ENCODE measurements at regions not wholly inside any gene's neighbourhood (a gene's known extent, or its start where the extent isn't known, plus 50 kb on each side); places are given as distances from the start of the nearest gene placed in this dataset.

GRCh38 chr14:61126603-61127498 lies 145.8 kb downstream of the SLC38A6 start:
- ChIA-PET CTCF (interaction anchor here (0.5 to 1.3 kb wide), 2 partner anchors 55 to 126 kb away, joined by 3 read pairs; no protein-coding TSS in a partner anchor), POLR2A (interaction anchor here (1.0 kb wide), 1 partner anchor 19 kb away, joined by 4 read pairs; no protein-coding TSS in a partner anchor)
- H3K4me1 Mint-ChIP-seq (ENCODE audit: insufficient read depth, unreplicated experiment), result peaks cover 5% of the 10 kb centered on the region
- H3K9me3 Mint-ChIP-seq (ENCODE audit: unreplicated experiment), result no peaks in the 10 kb centered on the region
- H3K36me3 Mint-ChIP-seq (ENCODE audit: insufficient read depth, unreplicated experiment), result no peaks in the 10 kb centered on the region
- H3K27ac Mint-ChIP-seq (ENCODE audit: low read depth, unreplicated experiment), result no peak overlapping the region
- intact Hi-C loops (cut with micrococcal nuclease), result no loop called here
- no peaks in the 10 kb centered on the region for H3K27me3 Mint-ChIP-seq (ENCODE audit: insufficient read depth, unreplicated experiment)
- H3K4me3 Mint-ChIP-seq (ENCODE audit: unreplicated experiment), result no peak overlapping the region
- BruUV-seq (replicated peaks), result no TSS peak
- DNase-seq (ENCODE audit: unreplicated experiment), result no peak
- no peak for TF ChIP-seq CTCF (IDR thresholded peaks at IDR 0.05; ENCODE audit: unreplicated experiment)

- no peak overlapping the region for H3K27ac Mint-ChIP-seq (ENCODE audit: low read depth, unreplicated experiment)
- ChIA-PET POLR2A (interaction anchor here (1.0 kb wide), 1 partner anchor 19 kb away, joined by 4 read pairs; no protein-coding TSS in a partner anchor), CTCF (interaction anchor here (0.7 to 1.3 kb wide), 3 partner anchors 83 to 127 kb away, joined by 3 read pairs; no protein-coding TSS in a partner anchor)
- no peaks in the 10 kb centered on the region for H3K27me3 Mint-ChIP-seq (ENCODE audit: insufficient read depth, unreplicated experiment)
- no peak for TF ChIP-seq CTCF (IDR thresholded peaks at IDR 0.05; ENCODE audit: unreplicated experiment)
- H3K36me3 Mint-ChIP-seq (ENCODE audit: insufficient read depth, unreplicated experiment), result no peaks in the 10 kb centered on the region
- peaks cover 5% of the 10 kb centered on the region for H3K4me1 Mint-ChIP-seq (ENCODE audit: insufficient read depth, unreplicated experiment)
- intact Hi-C loops (cut with micrococcal nuclease), result no loop called here
- BruUV-seq (replicated peaks), result no TSS peak
- no peaks in the 10 kb centered on the region for H3K9me3 Mint-ChIP-seq (ENCODE audit: unreplicated experiment)
- DNase-seq (ENCODE audit: unreplicated experiment), result no peak
- no peak overlapping the region for H3K4me3 Mint-ChIP-seq (ENCODE audit: unreplicated experiment)
Measured at GRCh38 chr14:61125867-61126572, 145.0 kb downstream of the SLC38A6 start.

GRCh38 chr14:61125041-61125866 lies 144.2 kb downstream of the SLC38A6 start:
- no peaks in the 10 kb centered on the region for H3K36me3 Mint-ChIP-seq (ENCODE audit: insufficient read depth, unreplicated experiment)
- H3K27ac Mint-ChIP-seq (ENCODE audit: low read depth, unreplicated experiment), result no peak overlapping the region
- DNase-seq (ENCODE audit: unreplicated experiment), result no peak
- no peaks in the 10 kb centered on the region for H3K9me3 Mint-ChIP-seq (ENCODE audit: unreplicated experiment)
- TF ChIP-seq CTCF (IDR thresholded peaks at IDR 0.05; ENCODE audit: unreplicated experiment), result no peak
- no TSS peak for BruUV-seq (replicated peaks)
- peaks cover 5% of the 10 kb centered on the region for H3K4me1 Mint-ChIP-seq (ENCODE audit: insufficient read depth, unreplicated experiment)
- H3K27me3 Mint-ChIP-seq (ENCODE audit: insufficient read depth, unreplicated experiment), result no peaks in the 10 kb centered on the region
- ChIA-PET CTCF (interaction anchor here (0.7 to 1.2 kb wide), 3 partner anchors 83 to 108 kb away, joined by 3 read pairs; no protein-coding TSS in a partner anchor), POLR2A (no interaction called here)
- intact Hi-C loops (cut with micrococcal nuclease), result no loop called here
- no peak overlapping the region for H3K4me3 Mint-ChIP-seq (ENCODE audit: unreplicated experiment)

All from MCF 10A (cell line).